Activated T-helper 1 cell treated with anti-CD3 and anti-CD28 coated beads, Interleukin-2, amount 50 U/mL, for 16 hours (primary cell): ENCODE measurements at regions not wholly inside any gene's neighbourhood (a gene's known extent, or its start where the extent isn't known, plus 50 kb on each side); places are given as distances from the start of the nearest gene placed in this dataset.

ENCODE experiments used
- DNase-seq, 2 donors: peaks; one replicate each; pipeline ENCODE4 v3.0.0-alpha.2; 2020; ENCODE audit warnings: low read depth in 1 of 2, low spot score in 1 of 2

GRCh38 chr3:189041482-189042090 lies 130.2 kb upstream of the TPRG1 start:
- peak; percentile 31 to 58 for DNase-seq

- DNase-seq, result no peak
Observed at GRCh38 chr3:189042832-189043231, 128.9 kb upstream of the TPRG1 start.

GRCh38 chr3:189049458-189050236 lies 122.1 kb upstream of the TPRG1 start:
- DNase-seq, result no peak

- DNase-seq, result no peak
Observed at GRCh38 chr3:189053322-189053721, 118.4 kb upstream of the TPRG1 start.

GRCh38 chr3:189056646-189057335 lies 115.0 kb upstream of the TPRG1 start:
- no peak for DNase-seq

GRCh38 chr3:189057369-189057768 lies 114.4 kb upstream of the TPRG1 start:
- DNase-seq, result no peak

GRCh38 chr3:189058071-189058470 lies 113.7 kb upstream of the TPRG1 start:
- no peak for DNase-seq

GRCh38 chr3:189070965-189071364 lies 100.8 kb upstream of the TPRG1 start:
- DNase-seq, result no peak

- DNase-seq, result no peak
Observed at GRCh38 chr3:189071446-189071845, 100.3 kb upstream of the TPRG1 start.

- no peak for DNase-seq
Observed at GRCh38 chr3:189076449-189076848, 95.3 kb upstream of the TPRG1 start.

- no peak for DNase-seq
Observed at GRCh38 chr3:189080745-189081144, 91.0 kb upstream of the TPRG1 start.

GRCh38 chr3:189082666-189083427 lies 88.9 kb upstream of the TPRG1 start:
- DNase-seq, result no peak

GRCh38 chr3:189084620-189085019 lies 87.2 kb upstream of the TPRG1 start:
- DNase-seq, result no peak

GRCh38 chr3:189092547-189092946 lies 79.2 kb upstream of the TPRG1 start:
- DNase-seq, result no peak

GRCh38 chr3:189094539-189094938 lies 77.2 kb upstream of the TPRG1 start:
- no peak for DNase-seq

- no peak for DNase-seq
Observed at GRCh38 chr3:189096092-189096491, 75.7 kb upstream of the TPRG1 start.

- no peak for DNase-seq
Observed at GRCh38 chr3:189099031-189099471, 72.7 kb upstream of the TPRG1 start.

GRCh38 chr3:189099505-189100290 lies 72.1 kb upstream of the TPRG1 start:
- no peak for DNase-seq

- no peak for DNase-seq
Observed at GRCh38 chr3:189100866-189101265, 70.9 kb upstream of the TPRG1 start.

- DNase-seq, result no peak
Observed at GRCh38 chr3:189101594-189101993, 70.2 kb upstream of the TPRG1 start.

GRCh38 chr3:189103208-189103607 lies 68.6 kb upstream of the TPRG1 start:
- DNase-seq, result no peak
